Ishikawa (cell line): ENCODE measurements at regions not wholly inside any gene's neighbourhood (a gene's known extent, or its start where the extent isn't known, plus 50 kb on each side); places are given as distances from the start of the nearest gene placed in this dataset.

Experiments used
- RAD21 ChIP-seq: IDR thresholded peaks from 2 replicates; pipeline ENCODE4 v1.6.1; 2012; ENCODE audit warnings: low read depth
- ZBTB7A ChIP-seq: IDR thresholded peaks from 2 replicates; pipeline ENCODE4 v1.6.1; 2012; ENCODE audit warnings: low read depth
- TF ChIP-seq, protein P1 (sequence below): IDR thresholded peaks from 2 replicates; pipeline ENCODE4 v1.6.1; 2012

DNA sequence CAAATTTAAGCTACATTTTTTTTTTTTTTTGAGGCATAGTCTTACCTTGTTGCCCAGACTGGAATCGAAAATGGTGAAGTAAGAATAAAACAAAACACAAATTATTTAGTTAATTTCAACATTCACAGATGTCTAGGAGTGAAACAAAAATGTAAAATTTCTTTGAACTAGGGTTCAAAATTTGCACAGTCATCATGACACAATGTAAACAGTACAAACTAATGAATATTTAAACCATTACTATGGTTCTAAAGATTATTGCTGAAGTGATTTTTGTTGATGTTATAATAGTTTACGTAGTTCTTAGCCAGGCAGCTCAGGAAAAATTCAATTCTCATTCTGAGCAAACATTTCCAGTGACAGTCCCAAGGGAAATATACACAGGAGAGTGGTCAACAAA lies 633.1 kb downstream of the GRXCR1 start:
- TF ChIP-seq, protein P1, sequence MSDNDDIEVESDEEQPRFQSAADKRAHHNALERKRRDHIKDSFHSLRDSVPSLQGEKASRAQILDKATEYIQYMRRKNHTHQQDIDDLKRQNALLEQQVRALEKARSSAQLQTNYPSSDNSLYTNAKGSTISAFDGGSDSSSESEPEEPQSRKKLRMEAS: no peak
- TF ChIP-seq ZBTB7A (no peak), RAD21 (no peak)
